HepG2 (cell line): ENCODE measurements at regions not wholly inside any gene's neighbourhood (a gene's known extent, or its start where the extent isn't known, plus 50 kb on each side); places are given as distances from the start of the nearest gene placed in this dataset.

Experiments used
- ATAC-seq: fragments of 200-7000 bp; cut with Tn5 transposase; 3 replicates; pipeline ENCODE4 v1.9.1; 2020; ENCODE audit warnings: mild to moderate bottlenecking, moderate library complexity
- BruUV-seq: library from RNA; stranded (reverse); fragments of 400-500 nt; replicated peaks from 2 replicates; lab custom pipeline; 2021; lab: Mats Ljungman, UMichigan
- CTCF ChIA-PET: fragments of 300-600 bp; formaldehyde crosslinking; extraction: SDS; loops from one replicate; lab custom pipeline; 2021; ENCODE audit warnings: low total read pairs, inconsistent platforms, low intra/inter-chr PET ratio; lab: Yijun Ruan, JAX
- POLR2A ChIA-PET: fragments of 350-600 bp; sonication (Branson Sonifier 250); formaldehyde crosslinking; loops from one replicate; lab custom pipeline; 2020; ENCODE audit warnings: antibody characterized with exemption, inconsistent platforms; lab: Yijun Ruan, JAX
- DNase-seq: peaks from one replicate; pipeline ENCODE4 v3.0.0-alpha.2; 2015; ENCODE audit warnings: low spot score
- FAIRE-seq: peaks from 3 replicates; lab custom pipeline; 2011; peaks lifted over from hg19 to GRCh38; lab: Jason Lieb, UNC
- H2AFZ ChIP-seq: one replicate; pipeline ENCODE4 v1.6.1; 2011; ENCODE audit warnings: low read length, inconsistent platforms
- H3K27ac ChIP-seq: fragments of 300-600 bp; 3 replicates; pipeline ENCODE4 v1.8.0; 2011; ENCODE audit warnings: mixed run types, mild to moderate bottlenecking, mixed read lengths, low read length, inconsistent platforms; ENCODE audit not compliant: insufficient read depth; ENCODE audit errors: extremely low read length
- H3K27me3 ChIP-seq, 2 experiments: fragments of 200-600 bp in 1 of 2; 2 replicates in 1 of 2; 3 replicates in 1 of 2; pipeline versions ENCODE4 v1.6.0 to v1.8.0; 2011; ENCODE audit warnings: low read length in 2 of 2, mild to moderate bottlenecking in 2 of 2, moderate library complexity in 2 of 2, inconsistent platforms in 1 of 2; ENCODE audit not compliant: insufficient read depth in 2 of 2, control insufficient read depth in 1 of 2
- H3K36me3 ChIP-seq, 2 experiments: fragments of 200-600 bp in 1 of 2; replicated peaks in 1 of 2; 2 replicates in 1 of 2; 3 replicates in 1 of 2; pipeline versions ENCODE4 v1.5.1 to v1.8.0; 2011; ENCODE audit warnings: low read length in 2 of 2, inconsistent platforms in 1 of 2; ENCODE audit not compliant: insufficient read depth in 2 of 2, control insufficient read depth in 1 of 2
- H3K4me1 ChIP-seq: 2 replicates; pipeline ENCODE4 v1.5.1; 2012; ENCODE audit warnings: low read length, inconsistent platforms; ENCODE audit not compliant: insufficient read depth
- H3K4me2 ChIP-seq: 2 replicates; pipeline ENCODE4 v1.6.0; 2011; ENCODE audit warnings: low read depth, low read length, inconsistent platforms
- H3K4me3 ChIP-seq, 3 experiments: fragments of 200-600 bp in 1 of 3; sonication (generic), shearing (Covaris generic) in 1 of 3; replicated peaks in 1 of 3; 2 replicates each; pipeline ENCODE4 v1.5.1; 2011 to 2016; ENCODE audit warnings: low read length in 3 of 3, inconsistent platforms in 2 of 3, low read depth in 2 of 3, mild to moderate bottlenecking in 2 of 3, control low read depth in 1 of 3, mixed read lengths in 1 of 3; ENCODE audit not compliant: insufficient read depth in 1 of 3
- H3K79me2 ChIP-seq: one replicate; pipeline ENCODE4 v1.6.1; 2011; ENCODE audit warnings: low read length, inconsistent platforms; ENCODE audit not compliant: insufficient read depth
- H3K9ac ChIP-seq: 2 replicates; pipeline ENCODE4 v1.6.0; 2011; ENCODE audit warnings: mild to moderate bottlenecking, low read depth, low read length, inconsistent platforms; ENCODE audit not compliant: insufficient read depth
- H3K9me3 ChIP-seq: 2 replicates; pipeline ENCODE4 v1.5.1; 2012; ENCODE audit warnings: mild to moderate bottlenecking, low read length
- H4K20me1 ChIP-seq: 2 replicates; pipeline ENCODE4 v1.6.0; 2011; ENCODE audit warnings: inconsistent platforms, mild to moderate bottlenecking, low read length, moderate library complexity; ENCODE audit not compliant: insufficient read depth
- ARID2 ChIP-seq: sonication (generic); formaldehyde crosslinking; IDR thresholded peaks from 2 replicates; pipeline ENCODE4 v1.8.1; 2022; ENCODE audit warnings: mild to moderate bottlenecking, missing genetic modification reagents, borderline replicate concordance
- BORCS8-MEF2B ChIP-seq: sonication (generic); formaldehyde crosslinking; IDR thresholded peaks from 2 replicates; pipeline ENCODE4 v1.8.0; 2022; ENCODE audit warnings: mild to moderate bottlenecking, missing genetic modification reagents
- CEBPB ChIP-seq: IDR thresholded peaks from 2 replicates; pipeline ENCODE4 v1.6.1; 2011; ENCODE audit warnings: low read depth, low read length, improper control_type of control experiment, borderline replicate concordance
- HMGXB3 ChIP-seq: sonication (generic); formaldehyde crosslinking; IDR thresholded peaks from 2 replicates; pipeline ENCODE4 v1.4.0; 2020; ENCODE audit warnings: missing genetic modification reagents, borderline replicate concordance
- NR0B2 ChIP-seq: sonication (generic); formaldehyde crosslinking; IDR thresholded peaks from 2 replicates; pipeline ENCODE4 v1.4.0; 2020; ENCODE audit warnings: mild to moderate bottlenecking, missing genetic modification reagents
- ZNF660 ChIP-seq: sonication (generic); formaldehyde crosslinking; IDR thresholded peaks from 2 replicates; pipeline ENCODE4 v1.5.1; 2020; ENCODE audit warnings: mild to moderate bottlenecking, low read depth, missing genetic modification reagents, borderline replicate concordance
- WGBS: methylation state at CpG from one replicate; pipeline ENCODE4 v1.1.6; 2017; ENCODE audit warnings: low lambda C conversion rate; 5-methylcytosine and 5-hydroxymethylcytosine counted together
- in situ Hi-C: cut with HindIII; loops from 2 replicates; pipeline ENCODE4 v1.10.0; 2017; ENCODE audit warnings: low pct_unique_long_range_greater_than_20kb; ENCODE audit not compliant: extremely low pct_ligation_motif_present
- intact Hi-C: fragments of 100-400 bp; cut with micrococcal nuclease; formaldehyde crosslinking; loops from one replicate; pipeline ENCODE4 v1.10.0; 2022; ENCODE audit not compliant: unreplicated experiment

- CTCF ChIA-PET: no interaction called here
- no peaks in the 10 kb centered on the region for H3K4me1 ChIP-seq
- BruUV-seq: no TSS peak
- DNase-seq (no peak), FAIRE-seq (no peak), ATAC-seq (no peak)
- WGBS: 35% methylated on average over 9 of the region's 9 CpGs
- peaks cover 7% of the 10 kb centered on the region; the same call in 1 of the 2 replicates for H3K9me3 ChIP-seq
- POLR2A ChIA-PET: no interaction called here
- H3K9ac ChIP-seq: no peak overlapping the region
- no peak overlapping the region for H3K4me2 ChIP-seq
- H4K20me1 ChIP-seq: no peaks in the 10 kb centered on the region
- TF ChIP-seq HMGXB3 (no peak), ZNF660 (no peak), ARID2 (CRISPR knock-in tag) (no peak), CEBPB (0 out of 2 replicates have a peak, but pooled peaks have one; percentile 59), BORCS8-MEF2B (CRISPR knock-in tag) (no peak), NR0B2 (CRISPR knock-in tag) (no peak)
- no peak overlapping the region for H3K27ac ChIP-seq
- no peaks in the 10 kb centered on the region for H3K27me3 ChIP-seq
- intact Hi-C loops: no loop called here
- in situ Hi-C loops: no loop called here
- no peak overlapping the region for H3K4me3 ChIP-seq
- no peak overlapping the region for H2AFZ ChIP-seq
- H3K79me2 ChIP-seq: no peaks in the 10 kb centered on the region
- H3K36me3 ChIP-seq: no peaks in the 10 kb centered on the region
Observed at GRCh38 chr22:27252282-27253049, 549.1 kb downstream of the MN1 start.
